ENCODE measurements at regions not wholly inside any gene's neighbourhood (a gene's known extent, or its start where the extent isn't known, plus 50 kb on each side); places are given as distances from the start of the nearest gene placed in this dataset.

GRCh38 chr16:26344976-26345375 lies 653.2 kb downstream of the HS3ST4 start:
- Histone ChIP-seq H3K4me1 (ENCODE audit: insufficient read depth, low read length) (no peaks in the 10 kb centered on the region), H3K36me3 (ENCODE audit: insufficient read depth, low read length) (no peaks in the 10 kb centered on the region), H3K9me3 (ENCODE audit: insufficient read depth, low read depth, low read length) (no peaks in the 10 kb centered on the region), H3K9ac (ENCODE audit: low read depth, low read length) (no peak overlapping the region), H3K4me3 (ENCODE audit: low read length) (no peak overlapping the region), H3K27me3 (ENCODE audit: insufficient read depth, low read length) (no peaks in the 10 kb centered on the region), H3K27ac (ENCODE audit: low read depth, low read length) (no peak overlapping the region)
- WGBS, result 85% methylated on average over 5 of the region's 5 CpGs

- no peak overlapping the region for H3K27ac ChIP-seq (ENCODE audit: low read depth, low read length)
- WGBS, result 71% methylated on average over 4 of the region's 4 CpGs
- no peaks in the 10 kb centered on the region for H3K4me1 ChIP-seq (ENCODE audit: insufficient read depth, low read length)
- H3K9me3 ChIP-seq (ENCODE audit: insufficient read depth, low read depth, low read length), result no peaks in the 10 kb centered on the region
- H3K36me3 ChIP-seq (ENCODE audit: insufficient read depth, low read length), result no peaks in the 10 kb centered on the region
- no peak overlapping the region for H3K9ac ChIP-seq (ENCODE audit: low read depth, low read length)
- no peak overlapping the region for H3K4me3 ChIP-seq (ENCODE audit: low read length)
- no peaks in the 10 kb centered on the region for H3K27me3 ChIP-seq (ENCODE audit: insufficient read depth, low read length)
Measured at GRCh38 chr16:26345966-26346365, 654.2 kb downstream of the HS3ST4 start.

GRCh38 chr16:26348095-26348494 lies 656.3 kb downstream of the HS3ST4 start:
- H3K36me3 ChIP-seq (ENCODE audit: insufficient read depth, low read length), result no peaks in the 10 kb centered on the region
- H3K27ac ChIP-seq (ENCODE audit: low read depth, low read length), result no peak overlapping the region
- H3K9me3 ChIP-seq (ENCODE audit: insufficient read depth, low read depth, low read length), result no peaks in the 10 kb centered on the region
- no peak overlapping the region for H3K9ac ChIP-seq (ENCODE audit: low read depth, low read length)
- no peak overlapping the region for H3K4me3 ChIP-seq (ENCODE audit: low read length)
- 94% methylated on average over 10 of the region's 10 CpGs for WGBS
- no peaks in the 10 kb centered on the region for H3K4me1 ChIP-seq (ENCODE audit: insufficient read depth, low read length)
- H3K27me3 ChIP-seq (ENCODE audit: insufficient read depth, low read length), result no peaks in the 10 kb centered on the region

GRCh38 chr16:26360867-26361266 lies 669.1 kb downstream of the HS3ST4 start:
- no peaks in the 10 kb centered on the region for H3K27me3 ChIP-seq (ENCODE audit: insufficient read depth, low read length)
- no peak overlapping the region for H3K27ac ChIP-seq (ENCODE audit: low read depth, low read length)
- H3K9me3 ChIP-seq (ENCODE audit: insufficient read depth, low read depth, low read length), result no peaks in the 10 kb centered on the region
- H3K4me1 ChIP-seq (ENCODE audit: insufficient read depth, low read length), result no peaks in the 10 kb centered on the region
- H3K36me3 ChIP-seq (ENCODE audit: insufficient read depth, low read length), result no peaks in the 10 kb centered on the region
- H3K4me3 ChIP-seq (ENCODE audit: low read length), result no peak overlapping the region
- no peak overlapping the region for H3K9ac ChIP-seq (ENCODE audit: low read depth, low read length)
- WGBS, result 85% methylated on average over 4 of the region's 4 CpGs

GRCh38 chr16:26363581-26363980 lies 671.8 kb downstream of the HS3ST4 start:
- Histone ChIP-seq H3K36me3 (ENCODE audit: insufficient read depth, low read length) (no peaks in the 10 kb centered on the region), H3K4me1 (ENCODE audit: insufficient read depth, low read length) (no peaks in the 10 kb centered on the region), H3K27me3 (ENCODE audit: insufficient read depth, low read length) (no peaks in the 10 kb centered on the region), H3K4me3 (ENCODE audit: low read length) (no peak overlapping the region), H3K27ac (ENCODE audit: low read depth, low read length) (no peak overlapping the region), H3K9me3 (ENCODE audit: insufficient read depth, low read depth, low read length) (no peaks in the 10 kb centered on the region), H3K9ac (ENCODE audit: low read depth, low read length) (no peak overlapping the region)
- WGBS, result 88% methylated on average over 1 of the region's 1 CpG

GRCh38 chr16:26365161-26365940 lies 673.6 kb downstream of the HS3ST4 start:
- no peaks in the 10 kb centered on the region for H3K4me1 ChIP-seq (ENCODE audit: insufficient read depth, low read length)
- no peaks in the 10 kb centered on the region for H3K27me3 ChIP-seq (ENCODE audit: insufficient read depth, low read length)
- 71% methylated on average over 7 of the region's 8 CpGs for WGBS
- H3K4me3 ChIP-seq (ENCODE audit: low read length), result no peak overlapping the region
- H3K9me3 ChIP-seq (ENCODE audit: insufficient read depth, low read depth, low read length), result no peaks in the 10 kb centered on the region
- H3K27ac ChIP-seq (ENCODE audit: low read depth, low read length), result no peak overlapping the region
- H3K36me3 ChIP-seq (ENCODE audit: insufficient read depth, low read length), result no peaks in the 10 kb centered on the region
- H3K9ac ChIP-seq (ENCODE audit: low read depth, low read length), result no peak overlapping the region

- no peaks in the 10 kb centered on the region for H3K27me3 ChIP-seq (ENCODE audit: insufficient read depth, low read length)
- 80% methylated on average over 1 of the region's 1 CpG for WGBS
- H3K27ac ChIP-seq (ENCODE audit: low read depth, low read length), result no peak overlapping the region
- no peak overlapping the region for H3K9ac ChIP-seq (ENCODE audit: low read depth, low read length)
- no peaks in the 10 kb centered on the region for H3K4me1 ChIP-seq (ENCODE audit: insufficient read depth, low read length)
- no peaks in the 10 kb centered on the region for H3K36me3 ChIP-seq (ENCODE audit: insufficient read depth, low read length)
- H3K9me3 ChIP-seq (ENCODE audit: insufficient read depth, low read depth, low read length), result no peaks in the 10 kb centered on the region; the same call in 1 of the 2 replicates
- H3K4me3 ChIP-seq (ENCODE audit: low read length), result no peak overlapping the region
Measured at GRCh38 chr16:26371349-26371869, 679.6 kb downstream of the HS3ST4 start.

- Histone ChIP-seq H3K9me3 (ENCODE audit: insufficient read depth, low read depth, low read length) (no peaks in the 10 kb centered on the region; the same call in 1 of the 2 replicates), H3K36me3 (ENCODE audit: insufficient read depth, low read length) (no peaks in the 10 kb centered on the region), H3K27ac (ENCODE audit: low read depth, low read length) (no peak overlapping the region), H3K4me1 (ENCODE audit: insufficient read depth, low read length) (no peaks in the 10 kb centered on the region), H3K4me3 (ENCODE audit: low read length) (no peak overlapping the region), H3K9ac (ENCODE audit: low read depth, low read length) (no peak overlapping the region), H3K27me3 (ENCODE audit: insufficient read depth, low read length) (no peaks in the 10 kb centered on the region)
- WGBS, result 80% methylated on average over 4 of the region's 4 CpGs
Measured at GRCh38 chr16:26374279-26374925, 682.6 kb downstream of the HS3ST4 start.

GRCh38 chr16:26382586-26382985 lies 684.1 kb upstream of the C16orf82 start:
- no peaks in the 10 kb centered on the region for H3K36me3 ChIP-seq (ENCODE audit: insufficient read depth, low read length)
- H3K4me1 ChIP-seq (ENCODE audit: insufficient read depth, low read length), result peaks cover 14% of the 10 kb centered on the region; the same call in 1 of the 2 replicates
- H3K27ac ChIP-seq (ENCODE audit: low read depth, low read length), result no peak overlapping the region
- no peaks in the 10 kb centered on the region for H3K9me3 ChIP-seq (ENCODE audit: insufficient read depth, low read depth, low read length)
- WGBS, result 84% methylated on average over 2 of the region's 2 CpGs
- H3K9ac ChIP-seq (ENCODE audit: low read depth, low read length), result no peak overlapping the region
- H3K27me3 ChIP-seq (ENCODE audit: insufficient read depth, low read length), result no peaks in the 10 kb centered on the region
- no peak overlapping the region for H3K4me3 ChIP-seq (ENCODE audit: low read length)

- Histone ChIP-seq H3K4me1 (ENCODE audit: insufficient read depth, low read length) (peaks cover 14% of the 10 kb centered on the region; the same call in 1 of the 2 replicates), H3K36me3 (ENCODE audit: insufficient read depth, low read length) (no peaks in the 10 kb centered on the region), H3K9ac (ENCODE audit: low read depth, low read length) (no peak overlapping the region), H3K27me3 (ENCODE audit: insufficient read depth, low read length) (no peaks in the 10 kb centered on the region), H3K9me3 (ENCODE audit: insufficient read depth, low read depth, low read length) (no peaks in the 10 kb centered on the region), H3K4me3 (ENCODE audit: low read length) (no peak overlapping the region), H3K27ac (ENCODE audit: low read depth, low read length) (no peak overlapping the region)
- WGBS, result 77% methylated on average over 3 of the region's 3 CpGs
Measured at GRCh38 chr16:26386096-26386495, 680.6 kb upstream of the C16orf82 start.

- no peak overlapping the region for H3K4me3 ChIP-seq (ENCODE audit: low read length)
- no peaks in the 10 kb centered on the region for H3K36me3 ChIP-seq (ENCODE audit: insufficient read depth, low read length)
- no peaks in the 10 kb centered on the region for H3K27me3 ChIP-seq (ENCODE audit: insufficient read depth, low read length)
- no peaks in the 10 kb centered on the region for H3K4me1 ChIP-seq (ENCODE audit: insufficient read depth, low read length)
- H3K9ac ChIP-seq (ENCODE audit: low read depth, low read length), result no peak overlapping the region
- H3K9me3 ChIP-seq (ENCODE audit: insufficient read depth, low read depth, low read length), result no peaks in the 10 kb centered on the region
- no peak overlapping the region for H3K27ac ChIP-seq (ENCODE audit: low read depth, low read length)
Measured at GRCh38 chr16:26391833-26392232, 674.9 kb upstream of the C16orf82 start.
